ENCODE measurements at regions not wholly inside any gene's neighbourhood (a gene's known extent, or its start where the extent isn't known, plus 50 kb on each side); places are given as distances from the start of the nearest gene placed in this dataset.

DNA sequence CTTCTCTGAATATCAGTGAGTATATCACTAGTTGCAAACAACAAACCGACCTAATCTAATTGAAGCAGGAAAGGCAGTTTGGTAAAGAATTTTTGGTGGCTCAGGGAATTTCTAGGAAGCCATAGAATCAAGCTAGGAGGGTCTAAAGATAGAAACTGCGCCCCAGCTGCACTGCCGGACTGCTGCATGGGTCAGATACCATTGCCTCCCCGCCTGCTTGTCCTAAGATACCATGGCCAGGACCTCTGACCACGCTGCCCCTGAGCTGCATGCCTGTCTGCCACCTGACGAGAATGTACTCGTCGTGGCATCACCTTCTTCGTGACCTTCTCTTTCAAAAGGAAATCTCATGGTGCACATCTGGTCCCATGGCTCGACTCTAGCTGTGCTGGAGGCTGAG lies 439.0 kb downstream of the ZSWIM6 start:
- H3K27ac Mint-ChIP-seq (ENCODE audit: unreplicated experiment): no peak overlapping the region
- no peaks in the 10 kb centered on the region for H3K36me3 Mint-ChIP-seq (ENCODE audit: insufficient read depth, unreplicated experiment)
- DNase-seq: no peak
- CTCF ChIA-PET: no interaction called here
- no TSS peak for BruUV-seq (replicated peaks)
- peaks cover 94% of the 10 kb centered on the region for H3K27me3 Mint-ChIP-seq (ENCODE audit: unreplicated experiment)
- intact Hi-C loops (cut with micrococcal nuclease; ENCODE audit: unreplicated experiment): no loop called here
- peaks cover 8% of the 10 kb centered on the region for H3K4me1 Mint-ChIP-seq (ENCODE audit: low read depth, unreplicated experiment)
- no peak overlapping the region for H3K4me3 Mint-ChIP-seq (ENCODE audit: low read depth, unreplicated experiment)
- TF ChIP-seq, protein P1, sequence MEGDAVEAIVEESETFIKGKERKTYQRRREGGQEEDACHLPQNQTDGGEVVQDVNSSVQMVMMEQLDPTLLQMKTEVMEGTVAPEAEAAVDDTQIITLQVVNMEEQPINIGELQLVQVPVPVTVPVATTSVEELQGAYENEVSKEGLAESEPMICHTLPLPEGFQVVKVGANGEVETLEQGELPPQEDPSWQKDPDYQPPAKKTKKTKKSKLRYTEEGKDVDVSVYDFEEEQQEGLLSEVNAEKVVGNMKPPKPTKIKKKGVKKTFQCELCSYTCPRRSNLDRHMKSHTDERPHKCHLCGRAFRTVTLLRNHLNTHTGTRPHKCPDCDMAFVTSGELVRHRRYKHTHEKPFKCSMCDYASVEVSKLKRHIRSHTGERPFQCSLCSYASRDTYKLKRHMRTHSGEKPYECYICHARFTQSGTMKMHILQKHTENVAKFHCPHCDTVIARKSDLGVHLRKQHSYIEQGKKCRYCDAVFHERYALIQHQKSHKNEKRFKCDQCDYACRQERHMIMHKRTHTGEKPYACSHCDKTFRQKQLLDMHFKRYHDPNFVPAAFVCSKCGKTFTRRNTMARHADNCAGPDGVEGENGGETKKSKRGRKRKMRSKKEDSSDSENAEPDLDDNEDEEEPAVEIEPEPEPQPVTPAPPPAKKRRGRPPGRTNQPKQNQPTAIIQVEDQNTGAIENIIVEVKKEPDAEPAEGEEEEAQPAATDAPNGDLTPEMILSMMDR (IDR thresholded peaks at IDR 0.05; ENCODE audit: unreplicated experiment): no peak
- H3K9me3 Mint-ChIP-seq (ENCODE audit: low read depth, unreplicated experiment): no peaks in the 10 kb centered on the region

DNA sequence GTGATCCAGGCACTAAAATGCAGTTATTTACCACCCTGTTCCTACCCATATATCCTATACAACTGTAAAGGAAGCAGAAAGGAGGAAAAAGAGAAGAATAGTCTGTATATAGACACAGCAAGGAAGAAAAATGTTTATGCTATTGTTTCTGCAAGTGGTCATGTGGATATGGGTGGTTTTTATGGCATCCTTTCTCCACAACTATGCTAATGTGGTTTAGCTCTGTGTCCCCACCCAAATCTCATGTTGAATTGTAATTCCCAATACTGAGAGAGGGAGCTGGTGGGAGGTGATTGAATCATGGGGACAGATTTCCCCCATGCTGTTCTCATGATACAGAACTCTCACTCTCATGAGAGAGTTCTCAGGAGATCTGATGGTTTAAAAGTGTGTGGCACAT lies 439.8 kb downstream of the ZSWIM6 start:
- no peaks in the 10 kb centered on the region for H3K9me3 Mint-ChIP-seq (ENCODE audit: low read depth, unreplicated experiment)
- no peak overlapping the region for H3K4me3 Mint-ChIP-seq (ENCODE audit: low read depth, unreplicated experiment)
- H3K27ac Mint-ChIP-seq (ENCODE audit: unreplicated experiment): no peak overlapping the region
- CTCF ChIA-PET: no interaction called here
- BruUV-seq (replicated peaks): no TSS peak
- H3K4me1 Mint-ChIP-seq (ENCODE audit: low read depth, unreplicated experiment): peaks cover 8% of the 10 kb centered on the region
- TF ChIP-seq, protein P1 (IDR thresholded peaks at IDR 0.05; ENCODE audit: unreplicated experiment): no peak
- intact Hi-C loops (cut with micrococcal nuclease; ENCODE audit: unreplicated experiment): no loop called here
- H3K27me3 Mint-ChIP-seq (ENCODE audit: unreplicated experiment): peaks cover 94% of the 10 kb centered on the region
- H3K36me3 Mint-ChIP-seq (ENCODE audit: insufficient read depth, unreplicated experiment): no peaks in the 10 kb centered on the region
- DNase-seq: no peak

DNA sequence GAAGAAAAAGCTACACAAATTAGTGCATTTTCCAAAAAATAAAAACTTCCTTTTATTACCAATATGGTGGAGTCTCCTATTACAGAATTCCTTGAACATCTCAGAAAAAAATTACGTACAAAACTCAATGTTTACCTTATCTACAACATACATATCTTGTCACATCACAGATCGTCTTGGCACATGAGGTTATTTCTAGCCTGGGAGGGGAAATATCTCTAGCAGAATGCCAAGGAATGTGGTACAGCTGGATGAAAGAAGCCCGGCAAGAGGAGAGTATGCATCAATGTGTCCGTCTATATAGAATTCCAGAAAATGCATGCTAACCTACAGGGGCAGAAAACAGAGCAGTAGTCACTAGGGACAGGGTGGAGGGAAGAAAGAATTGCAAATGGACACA lies 443.8 kb downstream of the ZSWIM6 start:
- Mint-ChIP-seq H3K9me3 (ENCODE audit: low read depth, unreplicated experiment) (no peaks in the 10 kb centered on the region), H3K4me1 (ENCODE audit: low read depth, unreplicated experiment) (no peaks in the 10 kb centered on the region), H3K27ac (ENCODE audit: unreplicated experiment) (no peak overlapping the region), H3K4me3 (ENCODE audit: low read depth, unreplicated experiment) (no peak overlapping the region), H3K27me3 (ENCODE audit: unreplicated experiment) (peaks cover 75% of the 10 kb centered on the region), H3K36me3 (ENCODE audit: insufficient read depth, unreplicated experiment) (no peaks in the 10 kb centered on the region)
- TF ChIP-seq, protein P1 (IDR thresholded peaks at IDR 0.05; ENCODE audit: unreplicated experiment): no peak
- BruUV-seq (replicated peaks): no TSS peak
- intact Hi-C loops (cut with micrococcal nuclease; ENCODE audit: unreplicated experiment): no loop called here
- CTCF ChIA-PET: no interaction called here
- DNase-seq: no peak

- H3K4me3 Mint-ChIP-seq (ENCODE audit: low read depth, unreplicated experiment): no peak overlapping the region
- H3K36me3 Mint-ChIP-seq (ENCODE audit: insufficient read depth, unreplicated experiment): no peaks in the 10 kb centered on the region
- H3K27me3 Mint-ChIP-seq (ENCODE audit: unreplicated experiment): peaks cover 62% of the 10 kb centered on the region
- no peak overlapping the region for H3K27ac Mint-ChIP-seq (ENCODE audit: unreplicated experiment)
- BruUV-seq (replicated peaks): no TSS peak
- no peaks in the 10 kb centered on the region for H3K9me3 Mint-ChIP-seq (ENCODE audit: low read depth, unreplicated experiment)
- CTCF ChIA-PET: no interaction called here
- TF ChIP-seq, protein P1 (IDR thresholded peaks at IDR 0.05; ENCODE audit: unreplicated experiment): no peak
- no peaks in the 10 kb centered on the region for H3K4me1 Mint-ChIP-seq (ENCODE audit: low read depth, unreplicated experiment)
- no peak for DNase-seq
- intact Hi-C loops (cut with micrococcal nuclease; ENCODE audit: unreplicated experiment): no loop called here
These were observed 445.2 kb downstream of the ZSWIM6 start for GRCh38 chr5:61777292-61777691.
